ENCODE measurements at regions not wholly inside any gene's neighbourhood (a gene's known extent, or its start where the extent isn't known, plus 50 kb on each side); places are given as distances from the start of the nearest gene placed in this dataset.

GRCh38 chr12:34342048-34342447 lies 319.8 kb downstream of the ALG10 start:
- TF ChIP-seq CTCF (IDR thresholded peaks at IDR 0.05), result no peak

- TF ChIP-seq CTCF (IDR thresholded peaks at IDR 0.05), result no peak
Observed at GRCh38 chr12:34343345-34343744, 321.0 kb downstream of the ALG10 start.

- no peak for TF ChIP-seq CTCF (IDR thresholded peaks at IDR 0.05)
Observed at GRCh38 chr12:34343766-34344165, 321.5 kb downstream of the ALG10 start.

- no peak for TF ChIP-seq CTCF (IDR thresholded peaks at IDR 0.05)
Observed at GRCh38 chr12:34344851-34345522, 322.7 kb downstream of the ALG10 start.

GRCh38 chr12:34345801-34346200 lies 323.5 kb downstream of the ALG10 start:
- TF ChIP-seq CTCF (IDR thresholded peaks at IDR 0.05), result no peak

- no peak for TF ChIP-seq CTCF (IDR thresholded peaks at IDR 0.05)
Observed at GRCh38 chr12:34346372-34347034, 324.2 kb downstream of the ALG10 start.

GRCh38 chr12:34347367-34347766 lies 325.1 kb downstream of the ALG10 start:
- TF ChIP-seq CTCF (IDR thresholded peaks at IDR 0.05), result peak; percentile 88
